Calu3 (cell line): ENCODE measurements at regions not wholly inside any gene's neighbourhood (a gene's known extent, or its start where the extent isn't known, plus 50 kb on each side); places are given as distances from the start of the nearest gene placed in this dataset.

Experiments
- BruUV-seq: library from RNA; stranded (reverse); fragments of 400-500 nt; replicated peaks from 2 replicates; lab custom pipeline; 2021; lab: Mats Ljungman, UMichigan
- CTCF ChIA-PET: fragments of 300-600 bp; sonication (Branson Sonifier 250); formaldehyde crosslinking; loops from one replicate; lab custom pipeline; 2022; ENCODE audit warnings: antibody characterized with exemption; lab: Charles Lee
- DNase-seq: peaks from one replicate; pipeline ENCODE4 v3.0.0; 2022
- H3K27ac Mint-ChIP-seq: one replicate; pipeline ENCODE4 v1.8.0; 2022; ENCODE audit warnings: mixed read lengths; ENCODE audit not compliant: unreplicated experiment
- H3K27me3 Mint-ChIP-seq: one replicate; pipeline ENCODE4 v1.8.0; 2022; ENCODE audit warnings: mixed read lengths; ENCODE audit not compliant: unreplicated experiment
- H3K36me3 Mint-ChIP-seq: one replicate; pipeline ENCODE4 v1.8.0; 2022; ENCODE audit warnings: mild to moderate bottlenecking, moderate library complexity, mixed read lengths; ENCODE audit not compliant: insufficient read depth, unreplicated experiment
- H3K4me1 Mint-ChIP-seq: one replicate; pipeline ENCODE4 v1.8.0; 2022; ENCODE audit warnings: mild to moderate bottlenecking, low read depth, mixed read lengths; ENCODE audit not compliant: unreplicated experiment
- H3K4me3 Mint-ChIP-seq: one replicate; pipeline ENCODE4 v1.8.0; 2022; ENCODE audit warnings: mild to moderate bottlenecking, low read depth, moderate library complexity, mixed read lengths; ENCODE audit not compliant: unreplicated experiment
- H3K9me3 Mint-ChIP-seq: one replicate; pipeline ENCODE4 v1.8.0; 2022; ENCODE audit warnings: low read depth, mixed read lengths; ENCODE audit not compliant: unreplicated experiment
- intact Hi-C: fragments of 100-400 bp; cut with micrococcal nuclease; formaldehyde crosslinking; loops from one replicate; pipeline ENCODE4 v1.10.0; 2022; ENCODE audit not compliant: unreplicated experiment
- TF ChIP-seq, protein P1 (sequence below): fragments of 200-600 bp; IDR thresholded peaks from one replicate; pipeline ENCODE4 v1.8.0; 2022; ENCODE audit warnings: antibody characterized with exemption; ENCODE audit not compliant: unreplicated experiment

DNA sequence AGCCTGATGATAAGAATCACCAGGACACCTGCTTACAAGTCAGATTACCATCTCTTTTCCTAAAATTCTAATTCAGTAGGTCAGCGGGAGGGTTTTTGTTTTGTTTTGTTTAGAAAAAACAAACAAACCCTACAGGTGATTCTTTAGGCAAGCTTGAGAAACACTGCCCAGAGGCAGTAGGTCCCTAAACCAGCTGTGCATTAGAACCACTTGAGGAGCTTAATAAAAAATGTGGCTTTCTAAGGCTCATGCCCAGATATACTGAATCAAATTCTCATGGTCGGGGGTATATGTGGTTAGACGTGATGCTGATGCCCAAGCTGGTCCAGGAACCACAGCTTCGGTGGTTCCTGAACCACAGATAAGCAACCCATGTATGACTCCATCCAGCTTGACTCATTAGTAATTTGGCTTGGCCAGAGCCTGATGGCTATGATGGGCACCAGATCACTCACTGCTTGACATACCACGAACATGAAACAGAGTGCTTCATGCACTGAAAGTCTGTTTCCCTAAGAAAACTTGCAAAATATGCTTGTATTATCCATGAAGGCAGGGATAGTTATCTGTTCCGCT lies 338.1 kb upstream of the F9 start:
- Mint-ChIP-seq H3K27me3 (no peaks in the 10 kb centered on the region), H3K36me3 (no peaks in the 10 kb centered on the region), H3K9me3 (peaks cover 3% of the 10 kb centered on the region), H3K4me1 (no peaks in the 10 kb centered on the region), H3K4me3 (no peak overlapping the region), H3K27ac (no peak overlapping the region)
- no peak for DNase-seq
- TF ChIP-seq, protein P1, sequence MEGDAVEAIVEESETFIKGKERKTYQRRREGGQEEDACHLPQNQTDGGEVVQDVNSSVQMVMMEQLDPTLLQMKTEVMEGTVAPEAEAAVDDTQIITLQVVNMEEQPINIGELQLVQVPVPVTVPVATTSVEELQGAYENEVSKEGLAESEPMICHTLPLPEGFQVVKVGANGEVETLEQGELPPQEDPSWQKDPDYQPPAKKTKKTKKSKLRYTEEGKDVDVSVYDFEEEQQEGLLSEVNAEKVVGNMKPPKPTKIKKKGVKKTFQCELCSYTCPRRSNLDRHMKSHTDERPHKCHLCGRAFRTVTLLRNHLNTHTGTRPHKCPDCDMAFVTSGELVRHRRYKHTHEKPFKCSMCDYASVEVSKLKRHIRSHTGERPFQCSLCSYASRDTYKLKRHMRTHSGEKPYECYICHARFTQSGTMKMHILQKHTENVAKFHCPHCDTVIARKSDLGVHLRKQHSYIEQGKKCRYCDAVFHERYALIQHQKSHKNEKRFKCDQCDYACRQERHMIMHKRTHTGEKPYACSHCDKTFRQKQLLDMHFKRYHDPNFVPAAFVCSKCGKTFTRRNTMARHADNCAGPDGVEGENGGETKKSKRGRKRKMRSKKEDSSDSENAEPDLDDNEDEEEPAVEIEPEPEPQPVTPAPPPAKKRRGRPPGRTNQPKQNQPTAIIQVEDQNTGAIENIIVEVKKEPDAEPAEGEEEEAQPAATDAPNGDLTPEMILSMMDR = no peak
- CTCF ChIA-PET = no interaction called here
- BruUV-seq = no TSS peak
- intact Hi-C loops = no loop called here

DNA sequence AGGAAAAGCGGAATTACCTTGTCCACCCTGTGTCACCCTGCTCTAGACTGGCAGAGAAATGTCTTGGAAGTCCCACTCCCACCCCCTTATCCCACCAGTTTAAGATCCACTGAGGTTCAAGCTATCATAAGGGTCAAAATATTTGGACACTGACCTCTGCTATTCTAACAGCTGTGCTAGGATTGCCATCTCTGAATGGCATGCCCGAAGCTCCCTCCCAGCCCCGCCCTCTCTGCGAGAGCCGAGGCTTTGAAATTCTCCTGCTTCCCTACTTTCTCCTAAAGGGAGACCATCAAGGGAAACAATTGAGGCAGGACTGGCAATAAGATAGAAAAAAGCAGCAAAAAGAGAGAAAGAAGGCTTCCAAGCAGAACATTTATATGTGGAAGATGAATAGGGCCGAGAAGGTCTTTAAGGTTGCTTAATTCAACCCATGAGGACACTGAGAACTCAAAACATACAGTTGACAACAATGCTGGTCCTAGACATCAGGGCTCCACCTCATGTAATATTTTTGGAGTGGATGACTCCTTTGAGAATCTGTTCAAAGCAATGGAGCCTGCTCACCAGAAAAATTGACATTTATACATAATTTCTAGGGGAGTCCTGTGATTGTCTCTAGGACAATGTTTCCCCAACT lies 338.7 kb upstream of the F9 start:
- no peak overlapping the region for H3K27ac Mint-ChIP-seq
- no peak for DNase-seq
- H3K4me1 Mint-ChIP-seq = no peaks in the 10 kb centered on the region
- H3K36me3 Mint-ChIP-seq = no peaks in the 10 kb centered on the region
- TF ChIP-seq, protein P1 = no peak
- H3K9me3 Mint-ChIP-seq = peaks cover 3% of the 10 kb centered on the region
- no TSS peak for BruUV-seq
- CTCF ChIA-PET = no interaction called here
- intact Hi-C loops = no loop called here
- H3K4me3 Mint-ChIP-seq = no peak overlapping the region
- no peaks in the 10 kb centered on the region for H3K27me3 Mint-ChIP-seq

DNA sequence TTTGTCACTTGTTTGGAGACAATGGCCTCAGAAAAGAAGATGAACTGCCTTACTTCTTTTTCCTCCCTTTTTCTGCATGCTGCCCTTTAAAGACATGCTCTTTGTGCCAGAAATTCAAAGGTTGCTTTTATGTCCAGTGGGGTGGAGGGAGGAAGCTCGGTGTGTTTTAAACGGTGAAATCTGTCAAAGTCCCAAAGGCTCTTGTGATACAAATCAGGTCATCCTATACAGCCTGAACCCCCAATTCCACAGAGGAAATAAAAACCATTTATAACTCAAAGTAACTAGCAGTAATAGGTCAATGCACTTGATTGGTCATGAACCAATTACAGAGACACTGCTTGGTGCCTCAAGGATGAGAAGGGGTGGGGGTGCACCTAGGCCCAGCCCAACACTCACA lies 339.3 kb upstream of the F9 start:
- Mint-ChIP-seq H3K4me1 (no peaks in the 10 kb centered on the region), H3K9me3 (peaks cover 5% of the 10 kb centered on the region), H3K27ac (no peak overlapping the region), H3K36me3 (no peaks in the 10 kb centered on the region), H3K27me3 (no peaks in the 10 kb centered on the region), H3K4me3 (no peak overlapping the region)
- no TSS peak for BruUV-seq
- CTCF ChIA-PET = no interaction called here
- intact Hi-C loops = no loop called here
- TF ChIP-seq, protein P1 = no peak
- DNase-seq = no peak

DNA sequence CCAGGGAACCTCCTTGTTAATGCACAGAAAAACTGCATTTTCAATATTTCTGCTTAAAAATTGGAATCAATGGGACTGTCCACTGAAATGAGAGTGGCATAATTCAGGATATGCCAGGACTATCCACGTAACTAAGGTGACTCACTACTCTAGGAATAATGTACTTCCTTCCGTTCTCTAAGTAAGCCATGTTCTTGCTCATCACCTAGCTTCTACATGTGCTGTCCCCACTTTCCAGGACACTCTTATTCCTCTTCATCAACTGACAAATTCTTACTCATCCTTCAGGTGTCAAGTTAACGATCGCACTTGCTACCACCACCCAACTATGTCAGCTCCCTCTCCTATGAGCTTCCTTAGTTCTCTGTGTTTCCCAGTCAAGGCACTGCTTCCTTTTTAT lies 342.8 kb upstream of the F9 start:
- no TSS peak for BruUV-seq
- Mint-ChIP-seq H3K27ac (no peak overlapping the region), H3K4me1 (no peaks in the 10 kb centered on the region), H3K36me3 (no peaks in the 10 kb centered on the region), H3K4me3 (no peak overlapping the region), H3K27me3 (no peaks in the 10 kb centered on the region), H3K9me3 (peaks cover 2% of the 10 kb centered on the region)
- TF ChIP-seq, protein P1 = no peak
- intact Hi-C loops = loop anchor here (5.0 kb wide), 1 partner anchor 515 kb away; no protein-coding TSS in a partner anchor
- CTCF ChIA-PET = no interaction called here
- DNase-seq = no peak
